ENCODE measurements at regions not wholly inside any gene's neighbourhood (a gene's known extent, or its start where the extent isn't known, plus 50 kb on each side); places are given as distances from the start of the nearest gene placed in this dataset.

- no peak for DNase-seq
- Histone ChIP-seq H3K9me3 (no peaks in the 10 kb centered on the region), H3K27me3 (no peaks in the 10 kb centered on the region), H3K4me1 (peaks cover 0 to 28% (median 18%) of the 10 kb centered on the region in 4 donors), H3K36me3 (no peaks in the 10 kb centered on the region), H3K27ac (peak overlapping the region; percentile 44 to 77 (median 56)), H3K4me3 (no peak overlapping the region)
- TF ChIP-seq POLR2A (IDR thresholded peaks at IDR 0.05) = no peak
- no peak for TF ChIP-seq EP300 (IDR thresholded peaks at IDR 0.05)
- no peak for TF ChIP-seq CTCF (IDR thresholded peaks at IDR 0.05)
- no peak for TF ChIP-seq POLR2AphosphoS5 (IDR thresholded peaks at IDR 0.05)
- intact Hi-C loops (cut with DNase I) = no loop called here
- 77 to 86% methylated on average over 2 of the region's 2 CpGs for WGBS, 2 donors
These were observed 60.6 kb upstream of the IL12A start for GRCh38 chr3:159928071-159928491.

GRCh38 chr3:159928666-159929065, 60.0 kb upstream of the IL12A start:
- no peak for DNase-seq
- Histone ChIP-seq H3K36me3 (no peaks in the 10 kb centered on the region), H3K27me3 (no peaks in the 10 kb centered on the region), H3K9me3 (peaks cover 0 to under 1% (median under 1%) of the 10 kb centered on the region in 4 donors), H3K27ac (peak overlapping the region; percentile 44 to 77 (median 56)), H3K4me1 (peaks cover 0 to 28% (median 18%) of the 10 kb centered on the region in 4 donors), H3K4me3 (no peak overlapping the region)
- intact Hi-C loops (cut with DNase I) = no loop called here
- WGBS, 2 donors = 86 to 88% methylated on average over 6 of the region's 6 CpGs
- TF ChIP-seq EP300 (IDR thresholded peaks at IDR 0.05) (peak in 1 of 4 donors; percentile 17), POLR2A (IDR thresholded peaks at IDR 0.05) (no peak), POLR2AphosphoS5 (IDR thresholded peaks at IDR 0.05) (peak in 1 of 4 donors; percentile 4)

GRCh38 chr3:159929171-159930141, 59.2 kb upstream of the IL12A start:
- WGBS, 2 donors = 81 to 83% methylated on average over 11 of the region's 11 CpGs

GRCh38 chr3:159934216-159934615, 54.4 kb upstream of the IL12A start:
- DNase-seq = no peak
- Histone ChIP-seq H3K27ac (no peak overlapping the region), H3K36me3 (no peaks in the 10 kb centered on the region), H3K4me1 (peaks cover 0 to 24% (median 6%) of the 10 kb centered on the region in 4 donors), H3K27me3 (no peaks in the 10 kb centered on the region), H3K9me3 (peaks cover 0 to 9% (median 5%) of the 10 kb centered on the region in 4 donors), H3K4me3 (no peak overlapping the region)
- TF ChIP-seq POLR2AphosphoS5 (IDR thresholded peaks at IDR 0.05) = no peak
- TF ChIP-seq CTCF (IDR thresholded peaks at IDR 0.05) = no peak
- TF ChIP-seq POLR2A (IDR thresholded peaks at IDR 0.05) = no peak
- TF ChIP-seq EP300 (IDR thresholded peaks at IDR 0.05) = no peak
- intact Hi-C loops (cut with DNase I) = no loop called here

More at GRCh38 chr3:159929171-159930141, 59.2 kb upstream of the IL12A start:
- H3K27me3 ChIP-seq = no peaks in the 10 kb centered on the region
- intact Hi-C loops (cut with DNase I) = no loop called here
- peaks cover 0 to 8% (median 5%) of the 10 kb centered on the region in 4 donors for H3K9me3 ChIP-seq
- H3K27ac ChIP-seq = peak overlapping the region; percentile 23 to 77 (median 56)
- peaks cover 0 to 28% (median 18%) of the 10 kb centered on the region in 4 donors for H3K4me1 ChIP-seq
- H3K4me3 ChIP-seq = no peak overlapping the region
- no peaks in the 10 kb centered on the region for H3K36me3 ChIP-seq
- TF ChIP-seq POLR2AphosphoS5 (IDR thresholded peaks at IDR 0.05) (no peak), EP300 (IDR thresholded peaks at IDR 0.05) (no peak), CTCF (IDR thresholded peaks at IDR 0.05) (no peak), POLR2A (IDR thresholded peaks at IDR 0.05) (no peak)
- DNase-seq = no peak

GRCh38 chr3:159936541-159936940, 52.1 kb upstream of the IL12A start:
- Histone ChIP-seq H3K4me1 (peaks cover 0 to 18% (median 5%) of the 10 kb centered on the region in 4 donors), H3K36me3 (no peaks in the 10 kb centered on the region), H3K4me3 (no peak overlapping the region), H3K9me3 (peaks cover 0 to 9% (median 5%) of the 10 kb centered on the region in 4 donors), H3K27me3 (no peaks in the 10 kb centered on the region), H3K27ac (peak overlapping the region in 2 of 4 donors; percentile 68 to 74)
- intact Hi-C loops (cut with DNase I) = loop anchor here (5.0 kb wide), 1 partner anchor 41 kb away; no protein-coding TSS in a partner anchor
- TF ChIP-seq POLR2AphosphoS5 (IDR thresholded peaks at IDR 0.05) = no peak
- no peak for TF ChIP-seq POLR2A (IDR thresholded peaks at IDR 0.05)
- TF ChIP-seq EP300 (IDR thresholded peaks at IDR 0.05) = no peak
- TF ChIP-seq CTCF (IDR thresholded peaks at IDR 0.05) = no peak
- DNase-seq = no peak
